Nephron progenitor cell (in vitro differentiated cells): ENCODE measurements at regions not wholly inside any gene's neighbourhood (a gene's known extent, or its start where the extent isn't known, plus 50 kb on each side); places are given as distances from the start of the nearest gene placed in this dataset.

Experiments used
- DNase-seq: peaks from one replicate; pipeline ENCODE4 v3.0.0; 2021
- H3K27ac Mint-ChIP-seq: 2 replicates; pipeline ENCODE4 v1.8.0; 2021; ENCODE audit warnings: mild to moderate bottlenecking, moderate library complexity, mixed read lengths
- H3K27me3 Mint-ChIP-seq: 2 replicates; pipeline ENCODE4 v1.8.0; 2021; ENCODE audit warnings: mild to moderate bottlenecking, low read depth, mixed read lengths; ENCODE audit not compliant: poor library complexity
- H3K36me3 Mint-ChIP-seq: 2 replicates; pipeline ENCODE4 v1.8.0; 2021; ENCODE audit warnings: low read depth, mixed read lengths
- H3K4me1 Mint-ChIP-seq: 2 replicates; pipeline ENCODE4 v1.8.0; 2021; ENCODE audit warnings: mixed read lengths
- H3K4me3 Mint-ChIP-seq: 2 replicates; pipeline ENCODE4 v1.8.0; 2021; ENCODE audit warnings: mild to moderate bottlenecking, moderate library complexity, mixed read lengths
- H3K9me3 Mint-ChIP-seq: 2 replicates; pipeline ENCODE4 v1.8.0; 2021; ENCODE audit warnings: mild to moderate bottlenecking, moderate library complexity, mixed read lengths
- CTCF ChIP-seq: fragments of 200-600 bp; sonication (generic); IDR thresholded peaks from 2 replicates; pipeline ENCODE4 v1.5.0; 2021; ENCODE audit warnings: antibody characterized with exemption

- Mint-ChIP-seq H3K9me3 (peaks cover 27% of the 10 kb centered on the region), H3K27ac (no peak overlapping the region), H3K4me3 (no peak overlapping the region), H3K36me3 (no peaks in the 10 kb centered on the region), H3K4me1 (no peaks in the 10 kb centered on the region), H3K27me3 (peaks cover 6% of the 10 kb centered on the region)
- no peak for TF ChIP-seq CTCF
- no peak for DNase-seq
Observed at GRCh38 chr5:23612701-23613100, 105.3 kb downstream of the PRDM9 start.

- H3K4me3 Mint-ChIP-seq: no peak overlapping the region
- peaks cover 2% of the 10 kb centered on the region for H3K27me3 Mint-ChIP-seq
- no peak overlapping the region for H3K27ac Mint-ChIP-seq
- no peaks in the 10 kb centered on the region for H3K4me1 Mint-ChIP-seq
- no peak for TF ChIP-seq CTCF
- H3K9me3 Mint-ChIP-seq: peaks cover 32% of the 10 kb centered on the region
- H3K36me3 Mint-ChIP-seq: no peaks in the 10 kb centered on the region
- DNase-seq: no peak
Observed at GRCh38 chr5:23613566-23613965, 106.2 kb downstream of the PRDM9 start.

GRCh38 chr5:23614422-23614821 is 107.0 kb downstream of the PRDM9 start:
- TF ChIP-seq CTCF: no peak
- H3K27ac Mint-ChIP-seq: no peak overlapping the region
- no peak overlapping the region for H3K4me3 Mint-ChIP-seq
- H3K27me3 Mint-ChIP-seq: no peaks in the 10 kb centered on the region
- no peaks in the 10 kb centered on the region for H3K36me3 Mint-ChIP-seq
- H3K9me3 Mint-ChIP-seq: peaks cover 32% of the 10 kb centered on the region
- no peak for DNase-seq
- H3K4me1 Mint-ChIP-seq: no peaks in the 10 kb centered on the region

GRCh38 chr5:23626961-23627360 is 119.6 kb downstream of the PRDM9 start:
- Mint-ChIP-seq H3K27ac (no peak overlapping the region), H3K36me3 (no peaks in the 10 kb centered on the region), H3K27me3 (no peaks in the 10 kb centered on the region), H3K4me3 (no peak overlapping the region), H3K4me1 (no peaks in the 10 kb centered on the region), H3K9me3 (no peaks in the 10 kb centered on the region)
- TF ChIP-seq CTCF: no peak
- no peak for DNase-seq

GRCh38 chr5:23627976-23628375 is 120.6 kb downstream of the PRDM9 start:
- no peak overlapping the region for H3K27ac Mint-ChIP-seq
- no peaks in the 10 kb centered on the region for H3K36me3 Mint-ChIP-seq
- no peaks in the 10 kb centered on the region for H3K4me1 Mint-ChIP-seq
- TF ChIP-seq CTCF: no peak
- H3K27me3 Mint-ChIP-seq: no peaks in the 10 kb centered on the region
- H3K9me3 Mint-ChIP-seq: no peaks in the 10 kb centered on the region
- no peak for DNase-seq
- no peak overlapping the region for H3K4me3 Mint-ChIP-seq

- no peaks in the 10 kb centered on the region for H3K36me3 Mint-ChIP-seq
- no peak for TF ChIP-seq CTCF
- H3K27ac Mint-ChIP-seq: no peak overlapping the region
- no peaks in the 10 kb centered on the region for H3K4me1 Mint-ChIP-seq
- no peaks in the 10 kb centered on the region for H3K27me3 Mint-ChIP-seq
- DNase-seq: no peak
- no peak overlapping the region for H3K4me3 Mint-ChIP-seq
- H3K9me3 Mint-ChIP-seq: no peaks in the 10 kb centered on the region
Observed at GRCh38 chr5:23629396-23629795, 122.0 kb downstream of the PRDM9 start.
